ENCODE measurements at regions not wholly inside any gene's neighbourhood (a gene's known extent, or its start where the extent isn't known, plus 50 kb on each side); places are given as distances from the start of the nearest gene placed in this dataset.

DNA sequence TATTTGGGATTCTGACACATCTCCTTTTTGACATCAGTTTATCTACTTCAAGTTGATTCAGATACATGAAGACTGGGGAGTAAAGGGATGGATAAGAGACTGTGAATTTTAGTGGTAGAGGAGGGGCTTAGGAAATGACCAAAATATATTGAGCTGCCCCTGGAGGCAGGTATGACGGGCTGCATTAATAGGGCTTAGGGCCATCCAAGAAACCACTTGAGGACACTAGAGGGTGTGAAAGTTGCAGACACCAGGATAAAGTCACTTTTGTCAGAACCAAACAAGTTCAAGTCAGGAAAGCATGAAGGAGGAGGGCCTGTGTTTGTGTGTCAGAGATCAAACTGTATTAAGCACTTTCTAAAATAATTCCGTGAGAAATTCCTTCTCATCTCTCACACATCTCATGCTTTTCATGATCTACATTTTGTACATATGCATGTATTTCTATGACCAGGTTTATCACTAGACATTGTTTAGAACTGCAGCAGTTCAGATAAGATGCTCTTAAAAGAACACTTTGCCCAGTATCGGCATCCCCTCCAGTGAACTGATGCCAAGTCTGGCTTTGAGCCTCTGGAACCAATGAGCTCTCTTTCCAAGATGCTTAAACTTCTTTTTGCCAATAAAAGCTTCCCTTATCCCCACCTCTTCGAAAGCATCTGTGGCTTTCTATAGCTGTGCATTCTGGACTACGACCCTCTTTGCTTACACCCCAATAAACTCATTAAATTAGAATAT lies 136.9 kb downstream of the SLC38A1 start:
- Histone ChIP-seq H3K4ac (ENCODE audit: low read depth, low read length) (no peak overlapping the region), H3K79me2 (ENCODE audit: control insufficient read depth, insufficient read depth, low read length) (no peaks in the 10 kb centered on the region), H2BK15ac (replicated peaks; ENCODE audit: low read depth) (no peak overlapping the region), H2AK5ac (ENCODE audit: low read length) (no peak overlapping the region), H3K36me3 (ENCODE audit: control insufficient read depth, insufficient read depth, low read length) (no peaks in the 10 kb centered on the region), H3K27me3 (ENCODE audit: insufficient read depth, low read length, poor library complexity) (no peaks in the 10 kb centered on the region), H3K4me3 (ENCODE audit: low read length) (no peak overlapping the region), H3K9ac (ENCODE audit: low read length) (no peak overlapping the region), H3K4me2 (ENCODE audit: low read length) (no peak overlapping the region), H4K5ac (ENCODE audit: low read length) (no peak overlapping the region), H3K23ac (ENCODE audit: low read length) (no peak overlapping the region), H2BK120ac (ENCODE audit: low read depth, low read length) (no peak overlapping the region), H3K4me1 (ENCODE audit: control insufficient read depth, low read depth, low read length) (no peaks in the 10 kb centered on the region), H3K79me1 (ENCODE audit: low read length) (no peaks in the 10 kb centered on the region), H3K18ac (ENCODE audit: low read length) (no peak overlapping the region), H4K8ac (ENCODE audit: low read depth, low read length) (no peak overlapping the region), H3K27ac (ENCODE audit: low read depth, low read length) (no peak overlapping the region), H3K56ac (ENCODE audit: low read length) (no peak overlapping the region), H2BK5ac (ENCODE audit: low read length) (no peak overlapping the region)
- DNase-seq = peak; percentile 82
- no CpG with 5 or more reads among the region's 5 CpGs for WGBS (ENCODE audit: extremely low coverage, insufficient coverage, low lambda C conversion rate)

DNA sequence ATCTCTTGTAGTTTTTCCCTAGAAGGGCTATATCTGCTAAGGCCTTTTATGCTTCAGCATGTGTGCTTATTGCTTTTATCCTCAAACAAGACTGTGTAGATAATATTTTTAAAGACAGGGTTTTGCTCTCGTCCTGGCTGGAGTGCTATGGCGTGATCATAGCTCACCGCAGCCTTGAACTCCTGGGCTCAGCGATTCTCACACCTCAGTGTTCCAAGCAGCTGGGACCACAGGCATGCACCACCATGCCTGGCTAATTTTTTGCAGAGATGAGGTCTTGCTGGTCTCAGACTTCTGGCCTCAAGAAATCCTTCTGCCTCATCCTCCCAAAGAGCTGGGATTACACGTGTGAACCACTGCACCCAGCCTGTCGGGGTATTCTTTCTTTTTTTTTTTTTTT lies 137.3 kb upstream of the SCAF11 start:
- no peak overlapping the region for H3K4me3 ChIP-seq (ENCODE audit: low read length)
- no peak overlapping the region for H4K8ac ChIP-seq (ENCODE audit: low read depth, low read length)
- no peak overlapping the region for H3K23ac ChIP-seq (ENCODE audit: low read length)
- H3K4ac ChIP-seq (ENCODE audit: low read depth, low read length) = no peak overlapping the region
- no peak overlapping the region for H3K56ac ChIP-seq (ENCODE audit: low read length)
- H3K36me3 ChIP-seq (ENCODE audit: control insufficient read depth, insufficient read depth, low read length) = no peaks in the 10 kb centered on the region
- H3K9ac ChIP-seq (ENCODE audit: low read length) = no peak overlapping the region
- WGBS (ENCODE audit: extremely low coverage, insufficient coverage, low lambda C conversion rate) = no CpG with 5 or more reads among the region's 6 CpGs
- no peaks in the 10 kb centered on the region for H3K27me3 ChIP-seq (ENCODE audit: insufficient read depth, low read length, poor library complexity)
- no peak overlapping the region for H4K5ac ChIP-seq (ENCODE audit: low read length)
- no peak overlapping the region for H2AK5ac ChIP-seq (ENCODE audit: low read length)
- H3K27ac ChIP-seq (ENCODE audit: low read depth, low read length) = no peak overlapping the region
- H3K18ac ChIP-seq (ENCODE audit: low read length) = no peak overlapping the region
- no peaks in the 10 kb centered on the region for H3K79me1 ChIP-seq (ENCODE audit: low read length)
- DNase-seq = no peak
- no peak overlapping the region for H2BK120ac ChIP-seq (ENCODE audit: low read depth, low read length)
- H3K79me2 ChIP-seq (ENCODE audit: control insufficient read depth, insufficient read depth, low read length) = no peaks in the 10 kb centered on the region
- H2BK5ac ChIP-seq (ENCODE audit: low read length) = no peak overlapping the region
- no peak overlapping the region for H3K4me2 ChIP-seq (ENCODE audit: low read length)
- no peak overlapping the region for H2BK15ac ChIP-seq (replicated peaks; ENCODE audit: low read depth)
- H3K4me1 ChIP-seq (ENCODE audit: control insufficient read depth, low read depth, low read length) = no peaks in the 10 kb centered on the region

DNA sequence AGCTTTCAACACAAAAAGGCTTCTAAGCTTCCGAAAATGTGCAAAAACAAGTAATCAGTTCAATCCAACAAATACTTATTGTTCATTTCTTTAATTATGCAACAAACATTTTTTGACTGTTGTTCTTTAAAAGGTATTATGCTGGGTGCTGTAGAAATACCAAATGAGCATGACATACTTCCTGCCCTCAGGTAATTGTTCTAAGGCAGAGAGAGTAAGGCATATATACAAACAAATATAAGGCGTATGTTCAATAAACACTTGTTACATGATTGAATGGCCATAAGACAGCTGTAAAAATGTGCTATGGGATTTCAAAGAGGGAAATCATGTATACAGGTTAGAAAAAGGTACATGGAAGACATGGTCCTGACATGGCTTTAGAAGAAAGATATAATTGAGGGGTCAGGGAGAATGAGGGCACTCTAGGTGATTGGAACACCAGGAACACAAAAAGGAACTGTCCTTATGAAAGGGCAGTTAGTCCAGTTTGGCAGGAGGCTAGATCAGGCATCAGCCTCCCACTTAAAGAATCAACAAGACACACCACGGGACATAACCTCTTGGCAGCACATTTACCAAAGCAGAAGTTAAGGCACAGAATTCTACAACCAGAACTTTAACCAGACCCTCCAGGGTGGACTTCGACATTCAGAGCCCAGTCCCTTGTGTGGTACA lies 135.8 kb upstream of the SCAF11 start:
- no peaks in the 10 kb centered on the region for H3K4me1 ChIP-seq (ENCODE audit: control insufficient read depth, low read depth, low read length)
- no peak overlapping the region for H3K23ac ChIP-seq (ENCODE audit: low read length)
- H3K36me3 ChIP-seq (ENCODE audit: control insufficient read depth, insufficient read depth, low read length) = no peaks in the 10 kb centered on the region
- no peak overlapping the region for H4K8ac ChIP-seq (ENCODE audit: low read depth, low read length)
- H4K5ac ChIP-seq (ENCODE audit: low read length) = no peak overlapping the region
- H3K27ac ChIP-seq (ENCODE audit: low read depth, low read length) = no peak overlapping the region
- no peak for DNase-seq
- no peak overlapping the region for H3K18ac ChIP-seq (ENCODE audit: low read length)
- no peaks in the 10 kb centered on the region for H3K79me1 ChIP-seq (ENCODE audit: low read length)
- H3K4ac ChIP-seq (ENCODE audit: low read depth, low read length) = no peak overlapping the region
- H2BK15ac ChIP-seq (replicated peaks; ENCODE audit: low read depth) = no peak overlapping the region
- no peak overlapping the region for H2BK120ac ChIP-seq (ENCODE audit: low read depth, low read length)
- no peaks in the 10 kb centered on the region for H3K27me3 ChIP-seq (ENCODE audit: insufficient read depth, low read length, poor library complexity)
- H2AK5ac ChIP-seq (ENCODE audit: low read length) = no peak overlapping the region
- no peak overlapping the region for H3K4me3 ChIP-seq (ENCODE audit: low read length)
- H3K79me2 ChIP-seq (ENCODE audit: control insufficient read depth, insufficient read depth, low read length) = no peaks in the 10 kb centered on the region
- no peak overlapping the region for H3K9ac ChIP-seq (ENCODE audit: low read length)
- H3K4me2 ChIP-seq (ENCODE audit: low read length) = no peak overlapping the region
- WGBS (ENCODE audit: extremely low coverage, insufficient coverage, low lambda C conversion rate) = no CpG with 5 or more reads among the region's 4 CpGs
- H3K56ac ChIP-seq (ENCODE audit: low read length) = no peak overlapping the region
- no peak overlapping the region for H2BK5ac ChIP-seq (ENCODE audit: low read length)

DNA sequence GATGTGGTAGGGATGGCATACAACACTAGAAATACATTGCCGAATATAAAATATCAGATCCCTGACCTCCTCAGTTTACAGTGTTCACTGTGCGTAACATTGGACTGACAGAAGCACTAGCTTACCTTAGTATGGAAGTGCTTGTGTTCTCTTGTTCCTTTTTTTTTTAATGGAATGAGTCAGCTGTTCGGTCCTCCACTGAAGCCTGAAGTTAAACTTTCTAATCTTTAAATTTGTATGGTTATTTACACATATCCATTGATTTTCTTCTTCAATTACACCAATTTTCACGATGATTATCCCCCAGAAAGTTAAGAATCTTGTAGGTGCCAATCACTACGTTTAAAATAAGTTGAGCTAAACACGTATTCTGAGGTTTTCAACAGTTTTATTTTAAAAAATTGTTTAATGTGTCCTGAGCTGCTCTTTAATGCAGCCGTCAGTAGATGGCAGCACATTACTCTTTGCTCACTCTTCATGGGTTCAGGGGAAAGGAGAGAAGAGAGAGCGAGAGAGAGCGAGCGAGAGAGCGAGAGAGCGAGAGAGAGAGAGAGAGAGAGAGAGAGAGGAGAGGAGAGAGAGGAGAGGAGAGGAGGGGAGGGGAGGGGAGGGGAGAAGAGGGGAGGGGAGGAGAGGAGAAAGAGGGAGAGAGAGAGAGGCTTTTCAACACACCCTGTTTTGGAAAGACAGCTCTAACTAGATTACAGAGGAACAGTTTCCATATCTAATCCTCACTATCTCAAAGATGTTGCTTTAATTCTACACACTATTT lies 134.7 kb upstream of the SCAF11 start:
- Histone ChIP-seq H3K4me2 (ENCODE audit: low read length) (no peak overlapping the region), H3K79me2 (ENCODE audit: control insufficient read depth, insufficient read depth, low read length) (no peaks in the 10 kb centered on the region), H3K9ac (ENCODE audit: low read length) (no peak overlapping the region), H3K23ac (ENCODE audit: low read length) (no peak overlapping the region), H3K27ac (ENCODE audit: low read depth, low read length) (no peak overlapping the region), H4K5ac (ENCODE audit: low read length) (no peak overlapping the region), H3K36me3 (ENCODE audit: control insufficient read depth, insufficient read depth, low read length) (no peaks in the 10 kb centered on the region), H2AK5ac (ENCODE audit: low read length) (no peak overlapping the region), H3K18ac (ENCODE audit: low read length) (no peak overlapping the region), H2BK15ac (replicated peaks; ENCODE audit: low read depth) (no peak overlapping the region), H3K79me1 (ENCODE audit: low read length) (no peaks in the 10 kb centered on the region), H3K4me3 (ENCODE audit: low read length) (no peak overlapping the region), H2BK5ac (ENCODE audit: low read length) (no peak overlapping the region), H3K56ac (ENCODE audit: low read length) (no peak overlapping the region), H3K4me1 (ENCODE audit: control insufficient read depth, low read depth, low read length) (no peaks in the 10 kb centered on the region), H4K8ac (ENCODE audit: low read depth, low read length) (no peak overlapping the region), H3K27me3 (ENCODE audit: insufficient read depth, low read length, poor library complexity) (no peaks in the 10 kb centered on the region), H2BK120ac (ENCODE audit: low read depth, low read length) (no peak overlapping the region), H3K4ac (ENCODE audit: low read depth, low read length) (no peak overlapping the region)
- peak; percentile 91 for DNase-seq
- WGBS (ENCODE audit: extremely low coverage, insufficient coverage, low lambda C conversion rate) = no CpG with 5 or more reads among the region's 12 CpGs

DNA sequence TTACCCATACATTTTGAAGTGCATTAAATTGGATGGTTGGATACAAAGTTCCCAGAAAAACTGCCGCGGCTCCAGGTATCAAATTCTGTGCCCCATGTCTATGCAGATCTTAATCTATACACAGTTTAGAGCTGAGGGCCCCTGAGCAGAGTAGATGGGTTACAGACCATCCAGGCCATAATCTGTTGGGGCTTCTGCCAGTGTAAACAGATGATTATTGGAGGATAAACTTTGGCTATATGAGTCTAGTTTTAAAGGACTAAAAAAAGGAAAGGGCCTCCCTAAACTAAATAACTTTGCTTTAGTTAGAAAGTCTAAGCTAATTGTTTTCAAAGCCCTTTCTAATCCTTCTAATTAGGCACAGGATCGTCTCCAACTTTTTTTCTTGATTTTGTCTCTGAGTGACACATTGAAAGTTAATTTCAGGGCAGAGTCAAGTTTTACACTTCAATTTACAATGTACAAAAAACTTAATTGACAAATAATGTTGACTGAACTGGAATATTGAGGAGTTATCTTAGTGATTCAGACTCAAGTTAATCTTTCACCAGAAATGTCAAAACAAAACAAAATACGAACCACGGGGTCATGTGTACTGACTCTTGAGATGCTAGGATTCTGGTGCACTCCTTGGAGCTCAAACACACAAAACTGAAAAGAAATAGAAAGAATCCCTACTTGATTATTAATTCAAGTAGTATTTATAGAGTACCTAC lies 133.9 kb upstream of the SCAF11 start:
- no peaks in the 10 kb centered on the region for H3K36me3 ChIP-seq (ENCODE audit: control insufficient read depth, insufficient read depth, low read length)
- DNase-seq = no peak
- no peak overlapping the region for H3K23ac ChIP-seq (ENCODE audit: low read length)
- H3K79me1 ChIP-seq (ENCODE audit: low read length) = no peaks in the 10 kb centered on the region
- no peak overlapping the region for H3K56ac ChIP-seq (ENCODE audit: low read length)
- no peak overlapping the region for H2BK15ac ChIP-seq (replicated peaks; ENCODE audit: low read depth)
- H4K5ac ChIP-seq (ENCODE audit: low read length) = no peak overlapping the region
- H3K9ac ChIP-seq (ENCODE audit: low read length) = no peak overlapping the region
- no peak overlapping the region for H3K18ac ChIP-seq (ENCODE audit: low read length)
- no peak overlapping the region for H2BK5ac ChIP-seq (ENCODE audit: low read length)
- WGBS (ENCODE audit: extremely low coverage, insufficient coverage, low lambda C conversion rate) = no CpG with 5 or more reads among the region's 5 CpGs
- H2AK5ac ChIP-seq (ENCODE audit: low read length) = no peak overlapping the region
- no peak overlapping the region for H4K8ac ChIP-seq (ENCODE audit: low read depth, low read length)
- H3K27me3 ChIP-seq (ENCODE audit: insufficient read depth, low read length, poor library complexity) = no peaks in the 10 kb centered on the region
- no peak overlapping the region for H3K4me3 ChIP-seq (ENCODE audit: low read length)
- no peaks in the 10 kb centered on the region for H3K4me1 ChIP-seq (ENCODE audit: control insufficient read depth, low read depth, low read length)
- no peaks in the 10 kb centered on the region for H3K79me2 ChIP-seq (ENCODE audit: control insufficient read depth, insufficient read depth, low read length)
- no peak overlapping the region for H2BK120ac ChIP-seq (ENCODE audit: low read depth, low read length)
- no peak overlapping the region for H3K4ac ChIP-seq (ENCODE audit: low read depth, low read length)
- H3K27ac ChIP-seq (ENCODE audit: low read depth, low read length) = no peak overlapping the region
- H3K4me2 ChIP-seq (ENCODE audit: low read length) = no peak overlapping the region

Measured in mesendoderm (in vitro differentiated cells).